Endothelial cell of umbilical vein (primary cell): ENCODE measurements at regions not wholly inside any gene's neighbourhood (a gene's known extent, or its start where the extent isn't known, plus 50 kb on each side); places are given as distances from the start of the nearest gene placed in this dataset.

Experiments used
- BruUV-seq: library from RNA; stranded (reverse); fragments of 400-500 nt; replicated peaks from 2 replicates; lab custom pipeline; 2021; lab: Mats Ljungman, UMichigan
- CTCF ChIA-PET: fragments of 300-600, 350-600 bp; sonication (Branson Sonifier 250); formaldehyde crosslinking; loops from one replicate; lab custom pipeline; 2021; ENCODE audit warnings: antibody characterized with exemption, inconsistent platforms; lab: Charles Lee
- POLR2A ChIA-PET: fragments of 300-600, 350-600 bp; sonication (Branson Sonifier 250); formaldehyde crosslinking; loops from one replicate; lab custom pipeline; 2021; ENCODE audit warnings: antibody characterized with exemption, inconsistent platforms; lab: Charles Lee
- DNase-seq: peaks from one replicate; pipeline ENCODE4 v3.0.0-alpha.2; 2011; ENCODE audit warnings: low read depth, low spot score
- FAIRE-seq: peaks from 2 replicates; lab custom pipeline; 2011; peaks lifted over from hg19 to GRCh38; lab: Jason Lieb, UNC
- H2AFZ ChIP-seq: 2 replicates; pipeline ENCODE4 v1.6.0; 2012; ENCODE audit warnings: low read depth, low read length, control low read depth, inconsistent platforms
- H3K27ac ChIP-seq: 2 replicates; pipeline ENCODE4 v1.5.1; 2011; ENCODE audit warnings: low read depth, mild to moderate bottlenecking, control low read depth, low read length, moderate library complexity; ENCODE audit not compliant: insufficient read depth
- H3K27me3 ChIP-seq, 2 experiments: 2 replicates each; pipeline versions ENCODE4 v1.6.0 to v1.6.1; 2011; ENCODE audit warnings: low read length in 2 of 2, mixed read lengths in 1 of 2; ENCODE audit not compliant: control insufficient read depth in 2 of 2, insufficient read depth in 2 of 2
- H3K36me3 ChIP-seq, 2 experiments: 2 replicates in 1 of 2; 3 replicates in 1 of 2; pipeline ENCODE4 v1.5.1; 2011; ENCODE audit warnings: low read length in 2 of 2, mild to moderate bottlenecking in 1 of 2, moderate library complexity in 1 of 2; ENCODE audit not compliant: control insufficient read depth in 2 of 2, insufficient read depth in 2 of 2; ENCODE audit errors: extremely low read depth in 1 of 2
- H3K4me1 ChIP-seq: 3 replicates; pipeline ENCODE4 v1.5.1; 2011; ENCODE audit warnings: mild to moderate bottlenecking, low read length; ENCODE audit not compliant: control insufficient read depth, insufficient read depth; ENCODE audit errors: extremely low read depth
- H3K4me2 ChIP-seq: 2 replicates; pipeline ENCODE4 v1.6.1; 2011; ENCODE audit warnings: low read length, control low read depth, mixed read lengths; ENCODE audit not compliant: insufficient read depth
- H3K4me3 ChIP-seq, 3 experiments: fragments of 200-600 bp in 1 of 3; sonication (generic), shearing (Covaris generic) in 1 of 3; replicated peaks in 1 of 3; 2 replicates each; pipeline ENCODE4 v1.5.1; 2011 to 2016; ENCODE audit warnings: control low read depth in 3 of 3, low read length in 3 of 3, mild to moderate bottlenecking in 2 of 3, inconsistent platforms in 1 of 3, low read depth in 1 of 3, moderate library complexity in 1 of 3; ENCODE audit not compliant: insufficient read depth in 1 of 3
- H3K79me2 ChIP-seq: 2 replicates; pipeline ENCODE4 v1.6.0; 2012; ENCODE audit warnings: low read length, inconsistent platforms; ENCODE audit not compliant: control insufficient read depth, insufficient read depth
- H3K9ac ChIP-seq: replicated peaks from 2 replicates; pipeline ENCODE3; 2011; ENCODE audit warnings: low read length, control low read depth; ENCODE audit not compliant: insufficient read depth; ENCODE audit errors: extremely low read depth
- H3K9me1 ChIP-seq: replicated peaks from 3 replicates; pipeline ENCODE4 v1.6.0; 2011; ENCODE audit warnings: mild to moderate bottlenecking, low read length; ENCODE audit not compliant: control insufficient read depth, insufficient read depth; ENCODE audit errors: extremely low read depth
- H3K9me3 ChIP-seq: replicated peaks from 2 replicates; pipeline ENCODE4 v1.5.1; 2012; ENCODE audit warnings: low read length, inconsistent platforms; ENCODE audit not compliant: control insufficient read depth, insufficient read depth
- H4K20me1 ChIP-seq: replicated peaks from 2 replicates; pipeline ENCODE3; 2011; ENCODE audit warnings: mild to moderate bottlenecking, low read length; ENCODE audit not compliant: control insufficient read depth, insufficient read depth; ENCODE audit errors: extremely low read depth
- FOS ChIP-seq: IDR thresholded peaks from 2 replicates; pipeline ENCODE4 v1.6.1; 2011; ENCODE audit warnings: mild to moderate bottlenecking, low read length, moderate library complexity, borderline replicate concordance; ENCODE audit not compliant: insufficient read depth
- GATA2 ChIP-seq: IDR thresholded peaks from 2 replicates; pipeline ENCODE4 v1.7.0; 2011; ENCODE audit warnings: low read depth, mild to moderate bottlenecking, moderate library complexity, mixed read lengths, low read length; ENCODE audit not compliant: insufficient read length, insufficient read depth
- JUN ChIP-seq: IDR thresholded peaks from 2 replicates; pipeline ENCODE4 v1.6.1; 2011; ENCODE audit warnings: borderline replicate concordance, low read depth; ENCODE audit not compliant: insufficient read length, insufficient read depth
- MYC ChIP-seq: IDR thresholded peaks from one replicate; pipeline ENCODE4 v1.6.1; 2011; ENCODE audit warnings: mild to moderate bottlenecking, low read depth, low read length
- POLR2A ChIP-seq: IDR thresholded peaks from 2 replicates; pipeline ENCODE4 v1.6.1; 2012; ENCODE audit warnings: low read depth, mild to moderate bottlenecking, control low read depth, low read length
- POLR2AphosphoS5 ChIP-seq: IDR thresholded peaks from 2 replicates; pipeline ENCODE4 v1.6.1; 2012; ENCODE audit warnings: low read depth, mild to moderate bottlenecking, control low read depth, low read length, moderate library complexity; ENCODE audit not compliant: insufficient read depth
- dilution Hi-C: fragments of 300-500 bp; cut with MboI; formaldehyde crosslinking; loops from one replicate; pipeline ENCODE4 v1.15.0; 2019; ENCODE audit warnings: low sequenced_read_pairs; ENCODE audit not compliant: extremely low pct_ligation_motif_present
- intact Hi-C: fragments of 100-400 bp; cut with micrococcal nuclease; formaldehyde crosslinking; loops from one replicate; pipeline ENCODE4 v1.10.0; 2022
- TF ChIP-seq, protein P1 (sequence below), 2 donors: IDR thresholded peaks; 1 replicate in 1 of 2; 2 replicates in 1 of 2; pipeline ENCODE4 v1.5.1; 2011; ENCODE audit warnings: low read length in 2 of 2, mild to moderate bottlenecking in 2 of 2, moderate library complexity in 2 of 2, control low read depth in 1 of 2, inconsistent platforms in 1 of 2, low read depth in 1 of 2; ENCODE audit not compliant: insufficient read depth in 1 of 2; ENCODE audit errors: extremely low read depth in 1 of 2

DNA sequence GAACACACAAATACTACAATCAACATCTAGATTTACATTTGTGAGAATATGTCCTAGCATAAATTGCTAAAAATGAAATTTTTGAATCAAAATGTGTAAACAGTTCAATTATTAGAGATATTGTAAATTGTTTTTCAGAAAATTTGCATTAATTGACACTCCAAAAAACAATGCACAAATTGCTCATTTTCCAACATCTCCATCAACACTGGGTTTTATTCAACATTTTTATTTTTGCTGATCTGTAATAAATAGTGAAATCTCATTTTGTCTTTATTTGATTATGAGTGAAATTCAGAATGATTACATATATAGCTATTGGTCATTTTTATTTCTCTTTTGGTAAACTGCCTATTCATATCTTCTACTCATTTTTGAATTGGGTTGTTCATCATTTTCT lies 120.0 kb upstream of the GRIA3 start:
- Histone ChIP-seq H3K27ac (no peak overlapping the region), H3K27me3 (no peaks in the 10 kb centered on the region), H3K9me1 (no peaks in the 10 kb centered on the region), H3K36me3 (no peaks in the 10 kb centered on the region), H3K4me1 (no peaks in the 10 kb centered on the region), H3K4me3 (no peak overlapping the region), H3K9me3 (no peaks in the 10 kb centered on the region), H4K20me1 (no peaks in the 10 kb centered on the region), H3K4me2 (no peak overlapping the region), H3K79me2 (no peaks in the 10 kb centered on the region), H2AFZ (no peak overlapping the region), H3K9ac (no peak overlapping the region)
- BruUV-seq: no TSS peak
- FAIRE-seq: no peak
- ChIA-PET CTCF (no interaction called here), POLR2A (no interaction called here)
- dilution Hi-C loops: no loop called here
- TF ChIP-seq, protein P1, sequence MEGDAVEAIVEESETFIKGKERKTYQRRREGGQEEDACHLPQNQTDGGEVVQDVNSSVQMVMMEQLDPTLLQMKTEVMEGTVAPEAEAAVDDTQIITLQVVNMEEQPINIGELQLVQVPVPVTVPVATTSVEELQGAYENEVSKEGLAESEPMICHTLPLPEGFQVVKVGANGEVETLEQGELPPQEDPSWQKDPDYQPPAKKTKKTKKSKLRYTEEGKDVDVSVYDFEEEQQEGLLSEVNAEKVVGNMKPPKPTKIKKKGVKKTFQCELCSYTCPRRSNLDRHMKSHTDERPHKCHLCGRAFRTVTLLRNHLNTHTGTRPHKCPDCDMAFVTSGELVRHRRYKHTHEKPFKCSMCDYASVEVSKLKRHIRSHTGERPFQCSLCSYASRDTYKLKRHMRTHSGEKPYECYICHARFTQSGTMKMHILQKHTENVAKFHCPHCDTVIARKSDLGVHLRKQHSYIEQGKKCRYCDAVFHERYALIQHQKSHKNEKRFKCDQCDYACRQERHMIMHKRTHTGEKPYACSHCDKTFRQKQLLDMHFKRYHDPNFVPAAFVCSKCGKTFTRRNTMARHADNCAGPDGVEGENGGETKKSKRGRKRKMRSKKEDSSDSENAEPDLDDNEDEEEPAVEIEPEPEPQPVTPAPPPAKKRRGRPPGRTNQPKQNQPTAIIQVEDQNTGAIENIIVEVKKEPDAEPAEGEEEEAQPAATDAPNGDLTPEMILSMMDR (IDR thresholded peaks at IDR 0.05; ENCODE audit: extremely low read depth in 1 of 2, insufficient read depth in 1 of 2, low read depth in 1 of 2, low read length in 2 of 2): no peak
- TF ChIP-seq GATA2 (no peak), POLR2AphosphoS5 (no peak), FOS (no peak), MYC (no peak), JUN (no peak), POLR2A (no peak)
- intact Hi-C loops: no loop called here
- no peak for DNase-seq
